ENCODE measurements at regions not wholly inside any gene's neighbourhood (a gene's known extent, or its start where the extent isn't known, plus 50 kb on each side); places are given as distances from the start of the nearest gene placed in this dataset.

- TF ChIP-seq, protein P1, sequence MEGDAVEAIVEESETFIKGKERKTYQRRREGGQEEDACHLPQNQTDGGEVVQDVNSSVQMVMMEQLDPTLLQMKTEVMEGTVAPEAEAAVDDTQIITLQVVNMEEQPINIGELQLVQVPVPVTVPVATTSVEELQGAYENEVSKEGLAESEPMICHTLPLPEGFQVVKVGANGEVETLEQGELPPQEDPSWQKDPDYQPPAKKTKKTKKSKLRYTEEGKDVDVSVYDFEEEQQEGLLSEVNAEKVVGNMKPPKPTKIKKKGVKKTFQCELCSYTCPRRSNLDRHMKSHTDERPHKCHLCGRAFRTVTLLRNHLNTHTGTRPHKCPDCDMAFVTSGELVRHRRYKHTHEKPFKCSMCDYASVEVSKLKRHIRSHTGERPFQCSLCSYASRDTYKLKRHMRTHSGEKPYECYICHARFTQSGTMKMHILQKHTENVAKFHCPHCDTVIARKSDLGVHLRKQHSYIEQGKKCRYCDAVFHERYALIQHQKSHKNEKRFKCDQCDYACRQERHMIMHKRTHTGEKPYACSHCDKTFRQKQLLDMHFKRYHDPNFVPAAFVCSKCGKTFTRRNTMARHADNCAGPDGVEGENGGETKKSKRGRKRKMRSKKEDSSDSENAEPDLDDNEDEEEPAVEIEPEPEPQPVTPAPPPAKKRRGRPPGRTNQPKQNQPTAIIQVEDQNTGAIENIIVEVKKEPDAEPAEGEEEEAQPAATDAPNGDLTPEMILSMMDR (IDR thresholded peaks at IDR 0.05): no peak
- TF ChIP-seq POLR2A (IDR thresholded peaks at IDR 0.05): no peak
Measured at GRCh38 chr1:198942466-198942865, 303.6 kb downstream of the PTPRC start.
